HG02798 (cell line): ENCODE measurements at regions not wholly inside any gene's neighbourhood (a gene's known extent, or its start where the extent isn't known, plus 50 kb on each side); places are given as distances from the start of the nearest gene placed in this dataset.

Experiments
- ATAC-seq: cut with Tn5 transposase; IDR thresholded peaks from one replicate; pipeline ENCODE4 v1.9.1; 2021; ENCODE audit warnings: mild to moderate bottlenecking; ENCODE audit not compliant: unreplicated experiment, poor library complexity

- ATAC-seq, result no peak
These were observed 764.7 kb upstream of the EEF2KMT start for GRCh38 chr16:5862103-5862840.

DNA sequence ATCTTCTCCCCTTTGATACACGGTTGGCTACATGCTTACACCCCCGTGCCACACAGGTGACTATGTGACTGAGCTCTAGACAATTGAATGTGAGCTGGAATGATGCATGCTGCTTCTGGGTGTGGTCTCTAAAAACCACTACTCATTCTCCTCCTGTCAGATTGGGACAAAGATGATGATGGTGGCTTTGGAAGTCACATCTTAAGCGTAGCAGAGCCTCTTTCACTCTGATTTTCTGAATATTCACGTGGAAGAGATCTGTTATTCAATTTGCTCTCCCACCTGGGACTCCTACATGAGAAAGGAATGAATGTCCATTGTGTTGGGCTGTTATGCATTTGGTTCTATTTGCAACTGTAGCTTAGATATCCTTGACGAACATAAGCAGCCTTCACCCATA lies 763.6 kb upstream of the EEF2KMT start:
- ATAC-seq, result no peak

- ATAC-seq, result no peak
These were observed 760.6 kb upstream of the EEF2KMT start for GRCh38 chr16:5858180-5858579.

GRCh38 chr16:5854027-5854426 lies 756.4 kb upstream of the EEF2KMT start:
- no peak for ATAC-seq

GRCh38 chr16:5852151-5852550 lies 754.6 kb upstream of the EEF2KMT start:
- no peak for ATAC-seq

- no peak for ATAC-seq
These were observed 753.9 kb upstream of the EEF2KMT start for GRCh38 chr16:5851393-5851982.

GRCh38 chr16:5850632-5851392 lies 753.2 kb upstream of the EEF2KMT start:
- no peak for ATAC-seq

DNA sequence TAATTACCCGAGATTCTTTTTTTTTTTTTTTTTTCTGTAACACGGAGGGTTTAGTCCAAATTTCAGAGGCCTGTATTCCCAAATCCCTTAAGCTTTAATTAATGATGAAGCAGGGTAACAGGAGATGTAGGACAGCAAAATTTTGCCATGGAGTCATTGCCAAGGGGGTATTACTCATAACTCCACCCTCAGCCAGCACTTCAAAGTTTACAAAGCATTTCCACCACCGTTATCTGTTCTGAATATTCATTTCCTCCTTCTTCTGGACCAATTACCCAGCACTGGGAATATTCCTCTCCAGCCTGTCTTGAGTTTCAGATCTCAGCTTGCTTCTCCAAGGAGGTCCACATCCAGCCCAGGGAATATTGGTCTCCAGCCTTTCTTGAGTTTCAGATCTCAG lies 747.5 kb upstream of the EEF2KMT start:
- ATAC-seq, result no peak

DNA sequence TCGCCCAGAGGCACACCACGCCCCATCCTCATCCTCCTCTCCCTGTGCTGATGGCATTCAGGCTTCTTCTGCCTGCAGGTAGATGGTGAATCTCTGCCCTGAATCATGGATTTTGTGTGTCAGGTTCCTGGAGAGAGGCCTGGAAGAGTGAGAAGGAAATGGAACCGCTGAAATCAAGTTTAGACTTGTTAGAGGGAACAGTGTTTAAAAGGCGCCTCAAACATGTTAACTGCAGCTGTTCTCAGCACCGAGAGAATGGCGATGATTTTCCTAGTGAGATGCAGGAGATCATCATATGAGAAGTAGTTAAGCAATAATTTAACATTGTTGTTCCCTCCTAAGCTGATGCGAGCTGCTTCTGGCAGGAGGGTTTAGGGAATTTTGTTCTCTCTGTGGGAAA lies 744.4 kb upstream of the EEF2KMT start:
- no peak for ATAC-seq

DNA sequence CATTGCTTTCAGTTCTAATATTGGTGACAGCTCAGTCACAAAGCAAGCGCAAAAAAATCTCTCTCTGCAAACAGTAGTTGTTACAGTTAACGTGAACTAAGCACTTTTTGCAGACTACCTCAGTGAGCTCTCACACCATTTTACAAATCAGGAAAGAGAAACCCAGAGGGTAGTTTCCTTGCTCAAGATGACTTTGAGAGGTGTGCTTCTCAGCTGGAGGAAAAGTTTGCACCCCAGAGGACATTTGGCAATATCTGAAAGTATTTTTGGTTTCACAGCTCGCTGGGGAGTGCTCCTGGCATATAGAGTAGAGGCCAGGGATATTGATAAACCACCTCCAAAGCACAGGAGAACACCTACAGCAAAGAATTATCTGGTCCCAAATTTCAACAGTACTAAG lies 741.1 kb upstream of the EEF2KMT start:
- no peak for ATAC-seq

DNA sequence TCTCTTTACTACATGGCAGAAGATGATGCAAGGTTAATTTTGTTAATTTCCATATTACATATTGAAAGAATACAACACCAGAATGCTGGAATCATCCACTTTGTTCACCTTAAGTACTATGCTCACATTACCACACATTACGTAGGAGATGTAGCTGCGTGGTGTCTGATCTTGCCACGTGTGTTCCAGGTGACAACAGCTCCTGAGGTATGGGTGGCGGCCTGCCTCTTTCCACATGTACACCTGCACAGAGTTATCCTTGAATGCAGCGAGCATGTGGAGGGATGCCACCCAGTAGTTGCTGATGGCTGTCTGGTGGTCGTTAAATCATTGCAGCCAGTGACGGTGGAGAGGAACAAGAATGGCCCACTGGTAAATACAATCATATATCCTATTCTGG lies 740.5 kb upstream of the EEF2KMT start:
- ATAC-seq, result no peak

DNA sequence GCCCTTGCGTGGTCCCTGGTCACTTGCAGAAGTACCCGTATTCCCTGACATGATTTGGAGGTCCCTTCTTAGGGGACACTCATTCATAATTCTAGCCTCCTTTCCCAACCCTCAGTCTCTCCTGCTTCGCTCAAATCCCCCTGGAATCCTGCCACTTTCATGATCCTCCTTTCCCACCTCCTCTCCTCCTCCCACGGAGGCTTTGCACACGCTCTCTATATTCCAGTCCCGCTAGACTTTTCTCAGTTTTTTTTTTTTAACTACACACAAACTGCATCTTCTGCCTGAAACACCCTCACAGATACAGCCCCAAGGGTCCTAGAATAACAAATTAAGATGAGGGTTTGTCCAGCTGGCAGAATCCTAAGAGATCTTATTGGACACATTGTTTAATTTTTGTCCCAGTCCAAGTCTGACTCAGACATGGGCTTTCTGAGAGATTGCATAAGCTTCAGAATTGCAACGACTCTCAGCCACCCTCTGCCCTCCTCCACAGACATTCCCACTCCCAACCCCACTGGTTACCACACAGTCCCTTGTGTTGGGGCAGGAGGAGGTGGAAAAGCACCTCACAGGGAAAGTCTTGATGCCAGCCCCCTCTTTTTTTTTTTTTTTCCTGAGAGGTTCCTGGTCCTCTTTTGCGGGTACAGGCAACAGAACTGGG lies 739.5 kb upstream of the EEF2KMT start:
- ATAC-seq, result no peak

DNA sequence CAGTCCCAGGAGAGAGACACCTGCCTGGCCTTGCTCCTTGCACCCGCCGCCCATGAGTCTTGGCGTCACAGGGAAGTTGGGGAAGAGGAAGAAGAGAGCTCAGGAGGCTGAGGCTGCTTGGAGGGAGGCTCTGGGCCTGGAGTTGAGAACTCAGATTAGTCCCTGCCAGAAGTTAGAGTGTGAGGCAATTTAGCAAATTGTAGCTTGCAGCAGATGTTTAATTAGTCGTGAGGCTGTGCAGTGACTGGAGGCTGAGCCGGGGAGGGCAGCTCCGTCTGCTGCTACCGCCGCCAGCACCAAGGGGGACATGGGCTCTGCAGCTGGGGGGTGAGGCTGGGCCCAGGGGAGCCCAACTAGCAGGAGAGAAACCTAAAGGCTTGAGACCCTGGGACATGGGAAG lies 738.3 kb upstream of the EEF2KMT start:
- no peak for ATAC-seq

DNA sequence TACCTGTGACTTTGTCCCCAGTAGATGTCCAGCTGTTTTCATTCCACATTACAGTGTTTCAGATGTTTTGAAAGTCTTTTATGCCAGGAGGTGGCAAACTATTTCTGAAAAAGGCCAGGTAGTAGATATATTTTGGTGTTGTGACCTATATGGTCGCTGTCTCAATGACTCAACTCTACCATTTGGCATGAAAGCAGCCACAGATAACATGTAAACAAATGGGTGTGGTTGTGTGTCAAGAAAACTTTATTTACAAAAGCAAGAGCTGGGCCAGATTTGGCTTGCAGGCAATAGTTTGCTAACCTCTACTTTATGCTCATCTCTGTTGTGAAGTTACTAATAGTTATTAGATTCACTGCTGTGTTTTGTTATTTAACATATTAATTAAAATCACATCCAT lies 728.7 kb upstream of the EEF2KMT start:
- ATAC-seq, result no peak

DNA sequence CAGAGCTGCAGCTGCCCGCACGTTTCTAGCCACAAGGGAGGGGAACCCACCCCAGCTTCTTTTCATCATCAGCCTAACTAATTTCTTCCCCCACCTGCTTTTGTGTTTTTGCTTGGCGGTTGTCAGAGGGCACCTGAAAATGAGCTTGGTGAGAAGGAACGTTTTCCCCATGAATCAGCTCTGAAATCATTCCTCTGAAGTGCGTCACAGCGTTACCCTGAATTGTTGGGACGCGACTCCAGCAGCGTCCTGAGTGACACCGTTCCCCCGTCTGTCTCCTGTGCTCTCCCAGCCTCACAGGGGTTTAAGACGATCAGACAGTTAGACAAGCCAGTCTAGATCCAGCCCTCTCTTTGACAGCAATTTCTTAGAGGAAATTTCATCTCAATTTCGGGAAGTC lies 722.9 kb upstream of the EEF2KMT start:
- ATAC-seq, result no peak

DNA sequence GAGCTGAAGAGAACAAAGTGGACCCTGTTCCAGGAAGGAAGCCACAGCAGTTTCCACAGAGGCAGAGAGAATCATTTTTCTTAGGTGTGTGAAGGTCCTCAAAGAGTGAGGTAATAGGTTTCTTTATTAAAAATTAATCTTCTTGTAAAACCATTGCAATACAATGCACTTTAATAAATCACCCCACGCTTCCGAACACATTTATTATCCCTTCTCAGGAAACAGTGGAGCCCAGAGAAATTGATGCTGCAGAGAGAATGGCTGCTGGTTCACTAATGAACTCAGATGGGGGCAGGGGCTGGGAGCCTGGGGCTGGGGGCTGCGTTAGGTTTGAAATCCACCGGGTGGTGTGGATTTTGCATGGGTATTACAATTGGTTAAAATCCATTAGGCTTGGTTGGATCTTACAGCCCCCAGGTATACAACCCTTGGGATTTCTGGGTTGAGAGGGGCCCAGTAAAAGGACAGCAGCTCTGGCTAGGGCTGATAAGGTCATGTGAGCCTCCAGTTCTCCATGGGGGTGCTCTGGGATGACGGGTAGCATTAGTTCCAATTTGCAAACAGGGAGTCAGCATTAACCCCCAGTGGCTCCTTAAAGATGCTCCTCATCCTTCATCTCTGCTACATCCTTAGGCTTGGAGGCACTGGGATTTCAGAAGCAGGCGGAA lies 718.1 kb upstream of the EEF2KMT start:
- no peak for ATAC-seq

DNA sequence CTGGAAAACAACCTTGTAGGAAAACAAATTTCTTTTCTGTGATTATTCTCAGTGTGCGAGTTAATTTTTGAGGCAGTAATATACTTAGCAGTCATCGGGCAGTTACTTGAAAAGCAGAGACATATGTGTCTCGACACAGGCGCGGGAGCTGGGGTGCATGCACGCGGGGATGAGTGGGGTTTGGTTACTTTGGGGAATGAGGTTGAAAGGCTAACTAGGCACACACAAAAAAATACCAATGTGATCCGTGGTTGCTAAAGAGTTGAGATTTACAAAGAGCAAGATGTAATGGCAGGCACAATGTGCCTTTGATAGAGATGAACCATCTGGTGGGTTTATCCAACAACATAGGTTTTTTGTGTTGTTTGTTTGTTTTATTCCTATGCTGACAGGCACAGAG lies 703.8 kb upstream of the EEF2KMT start:
- no peak for ATAC-seq

GRCh38 chr16:5793556-5793955 lies 696.0 kb upstream of the EEF2KMT start:
- ATAC-seq, result no peak

DNA sequence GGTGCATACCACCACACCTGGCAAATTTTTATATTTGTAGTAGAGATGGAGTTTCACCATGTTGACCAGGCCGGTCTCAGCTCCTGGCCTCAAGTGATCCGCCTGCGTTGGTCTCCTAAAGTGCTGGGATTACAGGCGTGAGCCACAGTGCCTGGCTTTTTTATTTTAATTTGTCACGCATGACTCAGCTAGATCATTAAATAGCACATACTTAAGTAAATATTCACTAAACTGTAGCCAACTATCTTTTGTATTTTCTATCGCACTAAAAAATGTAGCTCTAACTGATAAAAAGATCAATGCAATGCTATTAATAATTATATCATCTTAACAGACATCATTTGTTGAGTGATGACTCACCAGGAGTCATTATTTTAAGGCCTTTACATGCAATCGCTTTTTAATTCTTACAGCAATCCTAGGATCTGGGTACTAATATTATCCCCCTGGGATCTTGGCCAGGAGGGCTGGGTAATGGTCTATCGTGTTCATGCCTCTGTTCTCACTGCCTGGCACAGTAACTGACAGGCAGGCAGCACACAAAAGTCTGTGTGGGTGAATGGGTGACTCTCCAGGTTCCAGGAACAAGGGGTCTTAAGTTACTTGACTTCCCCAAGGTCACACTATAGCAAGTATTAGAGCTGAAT lies 693.5 kb upstream of the EEF2KMT start:
- ATAC-seq, result no peak

DNA sequence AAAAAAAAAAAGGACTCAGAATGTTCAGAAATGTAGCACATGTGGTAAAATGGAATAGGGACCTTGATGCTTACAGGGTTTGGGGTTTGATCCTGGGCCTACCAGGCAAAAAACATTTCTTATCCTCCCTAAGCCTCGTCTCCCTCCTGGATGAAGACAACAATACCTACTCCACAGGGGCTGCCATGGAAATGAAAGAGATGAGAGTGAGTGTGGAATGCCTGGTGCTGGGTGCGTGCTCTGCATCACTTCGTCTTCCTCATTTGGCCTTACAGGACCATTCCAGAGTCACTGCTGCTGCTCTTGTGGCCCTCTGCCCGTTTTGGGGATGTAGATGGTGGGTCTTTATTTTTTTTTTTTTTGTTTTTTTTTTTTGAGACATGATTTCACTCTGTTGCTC lies 692.9 kb upstream of the EEF2KMT start:
- ATAC-seq, result no peak
